ENCODE measurements at regions not wholly inside any gene's neighbourhood (a gene's known extent, or its start where the extent isn't known, plus 50 kb on each side); places are given as distances from the start of the nearest gene placed in this dataset.

DNA sequence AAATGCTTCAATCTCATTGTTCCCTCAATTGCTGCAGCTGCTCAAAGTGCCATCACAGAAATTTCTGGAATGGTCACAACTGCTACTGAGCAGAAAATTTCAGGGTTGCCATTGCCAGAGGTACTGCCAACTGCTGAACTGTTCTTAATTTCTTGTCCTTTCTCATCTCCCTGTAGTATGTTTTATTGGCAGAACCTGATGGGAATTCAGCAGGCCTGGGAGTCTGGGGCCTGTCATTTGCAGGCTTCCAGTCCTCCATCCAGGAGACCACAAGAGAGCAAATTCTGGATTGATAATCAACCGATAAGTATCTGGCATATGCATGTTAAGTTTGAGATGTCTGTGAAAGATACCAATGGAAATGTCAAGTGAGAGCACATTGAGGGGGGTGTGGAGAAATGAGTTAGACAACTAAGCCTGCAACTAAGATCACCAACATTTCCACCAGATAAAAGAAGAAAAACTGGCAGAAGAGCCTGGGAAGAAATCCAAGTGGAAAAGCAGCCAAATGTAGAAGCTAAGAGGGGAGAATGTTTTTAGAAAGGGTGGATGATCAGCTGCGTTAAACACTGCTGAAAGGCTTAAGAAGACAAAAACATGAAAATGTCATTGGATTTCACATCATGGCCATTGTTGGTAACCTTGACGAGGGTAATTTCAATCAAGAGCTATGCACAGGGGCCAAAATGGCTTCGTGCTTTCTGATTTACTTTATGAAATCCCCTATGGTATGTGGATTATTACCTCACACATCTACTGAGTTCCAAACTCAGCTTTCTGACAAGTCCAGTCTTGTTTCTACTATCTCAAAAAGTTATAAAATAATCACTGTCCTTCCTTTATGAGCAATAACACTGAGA lies 648.1 kb downstream of the PLPP3 start:
- DNase-seq (ENCODE audit: low spot score) = no peak

DNA sequence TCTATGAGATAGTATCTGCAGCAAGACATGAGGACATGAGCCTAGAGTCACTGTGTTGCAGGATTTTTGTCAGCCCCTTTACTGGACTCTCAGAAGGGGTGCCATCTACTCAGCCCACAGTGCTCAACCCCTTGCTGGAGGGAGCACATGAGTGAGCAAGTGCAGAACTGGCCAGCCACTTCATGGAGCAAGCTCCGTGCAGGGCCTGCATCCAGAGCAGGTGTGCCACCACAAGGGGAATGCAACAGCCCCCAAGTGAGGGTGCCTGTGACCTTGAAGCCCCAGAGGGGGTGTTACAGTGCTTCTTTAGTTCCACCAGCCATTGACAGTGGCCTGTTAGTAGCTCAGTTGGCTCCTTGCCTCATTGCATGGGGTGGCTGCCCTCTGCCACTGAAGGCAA lies 649.7 kb downstream of the PLPP3 start:
- DNase-seq (ENCODE audit: low spot score) = no peak

GRCh38 chr1:55928576-55928975 lies 650.8 kb downstream of the PLPP3 start:
- DNase-seq (ENCODE audit: low spot score) = no peak

DNA sequence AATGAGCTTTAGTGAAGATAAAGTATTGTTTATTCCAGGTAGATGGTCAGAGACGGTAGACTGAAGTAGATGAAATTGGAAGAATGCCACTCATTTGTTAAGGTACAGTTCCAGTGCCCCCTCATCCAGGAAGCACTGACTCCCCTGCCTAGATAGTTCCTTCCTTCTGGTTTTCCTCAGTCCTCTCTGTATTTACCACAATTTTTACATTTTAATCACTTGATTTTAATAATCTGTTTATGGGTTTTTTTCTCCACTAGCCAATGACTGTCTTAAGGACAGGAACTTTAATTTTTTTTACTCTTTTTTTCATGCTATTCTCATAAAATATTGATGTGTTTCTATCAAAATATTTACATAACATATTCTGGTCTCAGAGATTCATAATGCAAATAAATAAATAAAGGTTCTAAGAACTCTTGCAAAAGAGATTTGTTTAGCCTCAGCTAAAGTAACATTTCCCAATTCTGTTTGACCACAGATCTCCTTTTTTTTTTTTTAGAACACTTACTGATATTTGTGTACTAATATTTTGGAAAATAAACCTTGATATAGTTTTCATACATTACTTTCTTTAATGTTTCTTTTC lies 651.6 kb downstream of the PLPP3 start:
- DNase-seq (ENCODE audit: low spot score) = no peak

- DNase-seq (ENCODE audit: low spot score) = no peak
These were observed 652.4 kb downstream of the PLPP3 start for GRCh38 chr1:55926906-55927471.

DNA sequence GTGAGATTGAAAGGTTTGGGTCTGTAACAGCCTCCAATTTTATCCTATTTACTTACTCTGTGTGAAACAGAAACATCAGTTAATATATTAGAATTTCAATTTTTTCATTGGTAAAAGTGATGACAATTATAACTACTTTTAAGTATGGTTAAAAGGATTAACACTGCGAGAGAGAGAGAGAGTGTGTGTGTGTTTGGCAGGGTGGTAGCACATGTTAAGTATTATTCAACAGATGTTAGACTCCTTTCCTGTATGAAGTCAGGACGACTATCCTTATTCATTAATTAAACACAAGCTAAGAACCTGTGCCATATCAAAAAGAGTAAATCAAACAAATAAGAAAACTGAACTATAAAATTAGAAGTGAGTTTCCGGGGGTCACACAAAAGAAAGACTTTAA lies 662.5 kb downstream of the PLPP3 start:
- no peak for DNase-seq (ENCODE audit: low spot score)

- no peak for DNase-seq (ENCODE audit: low spot score)
These were observed 662.9 kb downstream of the PLPP3 start for GRCh38 chr1:55916481-55916880.

- no peak for DNase-seq (ENCODE audit: low spot score)
These were observed 665.8 kb downstream of the PLPP3 start for GRCh38 chr1:55913565-55913964.

GRCh38 chr1:55912438-55912837 lies 666.9 kb downstream of the PLPP3 start:
- DNase-seq (ENCODE audit: low spot score) = no peak

DNA sequence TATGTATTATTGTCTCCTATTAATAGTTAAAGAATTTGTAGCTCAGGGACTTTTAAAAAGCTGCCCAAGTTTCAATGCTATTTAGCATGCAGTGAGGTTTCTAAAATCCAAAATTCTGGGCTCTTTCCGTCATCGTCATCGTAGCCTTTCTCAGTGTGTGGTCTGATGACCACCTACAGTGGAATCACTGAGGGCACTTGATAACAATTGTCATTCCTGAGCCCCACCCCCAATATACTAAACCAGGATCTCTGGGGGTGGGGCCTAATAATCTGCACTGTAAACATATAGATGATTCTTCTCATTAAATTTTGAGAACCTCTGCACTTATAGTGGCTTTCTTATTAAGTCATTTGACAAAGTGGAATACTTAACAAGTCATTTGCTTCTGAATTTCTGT lies 674.8 kb downstream of the PLPP3 start:
- DNase-seq (ENCODE audit: low spot score) = no peak

GRCh38 chr1:55898181-55898580 lies 681.2 kb downstream of the PLPP3 start:
- no peak for DNase-seq (ENCODE audit: low spot score)

DNA sequence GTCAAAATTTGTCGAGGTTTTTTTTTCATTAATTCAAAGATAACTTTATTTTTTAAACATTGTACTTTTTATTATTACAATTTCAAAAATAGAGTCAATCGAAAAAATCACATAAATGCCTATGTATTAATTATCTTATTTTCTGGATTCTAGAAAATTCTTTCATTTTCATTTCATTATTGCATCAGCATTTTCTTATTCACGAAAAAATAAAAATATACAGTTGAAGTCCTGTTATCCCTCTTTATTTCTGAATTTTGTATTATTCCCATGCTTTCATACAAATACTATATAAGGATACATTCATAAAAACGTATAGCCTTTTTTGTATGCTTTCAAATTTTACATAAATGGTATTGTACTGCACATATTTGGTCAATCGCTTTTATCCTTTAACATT lies 681.0 kb upstream of the USP24 start:
- no peak for DNase-seq (ENCODE audit: low spot score)

- DNase-seq (ENCODE audit: low spot score) = no peak
These were observed 679.4 kb upstream of the USP24 start for GRCh38 chr1:55894521-55894920.

DNA sequence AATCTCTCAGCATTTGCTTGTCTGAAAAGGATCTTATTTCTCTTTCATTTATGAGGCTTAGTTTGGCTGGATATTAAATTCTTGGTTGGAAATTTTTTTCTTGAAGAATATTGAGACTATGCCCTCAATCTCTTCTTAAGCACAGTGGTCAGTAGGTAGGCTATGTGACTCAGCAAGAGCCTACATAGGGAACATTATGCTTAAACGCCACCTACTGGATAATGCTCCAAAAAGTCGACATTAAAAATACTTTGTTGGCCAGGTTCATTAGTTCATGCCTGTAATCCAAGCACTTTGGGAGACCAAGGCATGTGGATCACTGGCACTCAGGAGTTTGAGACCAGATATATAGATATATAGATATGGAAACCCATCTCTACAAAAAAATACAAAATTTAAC lies 678.0 kb upstream of the USP24 start:
- no peak for DNase-seq (ENCODE audit: low spot score)

GRCh38 chr1:55888685-55889317 lies 673.6 kb upstream of the USP24 start:
- no peak for DNase-seq (ENCODE audit: low spot score)

- no peak for DNase-seq (ENCODE audit: low spot score)
These were observed 671.9 kb upstream of the USP24 start for GRCh38 chr1:55886856-55887712.

DNA sequence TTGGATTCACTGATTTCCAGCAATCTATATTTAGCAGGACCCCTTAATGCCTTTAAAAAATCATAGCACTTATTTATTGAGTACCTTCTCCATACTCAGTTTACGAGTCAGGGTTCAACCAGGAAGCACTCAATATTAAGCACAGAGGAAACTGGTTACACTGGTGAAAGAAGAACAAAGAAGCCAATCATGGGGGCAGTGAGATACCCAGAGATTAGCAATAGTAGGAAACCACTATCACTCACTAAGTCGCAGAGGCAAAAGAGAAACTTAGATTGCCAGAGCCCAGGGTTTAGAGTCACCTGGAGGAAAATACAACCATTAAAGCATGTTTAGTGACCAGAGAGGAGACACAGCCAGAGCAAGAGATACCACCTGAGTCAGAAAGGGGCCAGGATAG lies 670.5 kb upstream of the USP24 start:
- no peak for DNase-seq (ENCODE audit: low spot score)

- no peak for DNase-seq (ENCODE audit: low spot score)
These were observed 667.8 kb upstream of the USP24 start for GRCh38 chr1:55882931-55883330.

DNA sequence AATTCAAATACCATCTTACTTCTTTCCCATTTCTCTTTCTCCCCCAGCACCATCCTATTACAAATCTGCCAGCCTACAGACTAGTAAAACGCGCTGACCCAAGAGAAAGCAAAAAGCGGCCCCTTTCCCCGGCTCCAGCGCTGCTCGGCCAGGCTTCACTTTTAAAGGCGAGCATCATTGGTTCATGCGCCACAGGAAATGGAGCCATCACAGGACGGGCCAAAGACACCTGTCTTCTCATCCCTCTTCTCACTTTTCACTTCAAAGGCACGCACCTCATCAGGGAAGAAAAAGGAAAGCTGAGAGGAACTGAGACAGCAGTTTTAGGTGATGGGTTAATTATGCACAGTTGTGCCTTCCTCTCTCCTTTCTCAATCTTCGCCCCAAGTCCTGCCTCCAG lies 664.2 kb upstream of the USP24 start:
- DNase-seq (ENCODE audit: low spot score) = no peak

DNA sequence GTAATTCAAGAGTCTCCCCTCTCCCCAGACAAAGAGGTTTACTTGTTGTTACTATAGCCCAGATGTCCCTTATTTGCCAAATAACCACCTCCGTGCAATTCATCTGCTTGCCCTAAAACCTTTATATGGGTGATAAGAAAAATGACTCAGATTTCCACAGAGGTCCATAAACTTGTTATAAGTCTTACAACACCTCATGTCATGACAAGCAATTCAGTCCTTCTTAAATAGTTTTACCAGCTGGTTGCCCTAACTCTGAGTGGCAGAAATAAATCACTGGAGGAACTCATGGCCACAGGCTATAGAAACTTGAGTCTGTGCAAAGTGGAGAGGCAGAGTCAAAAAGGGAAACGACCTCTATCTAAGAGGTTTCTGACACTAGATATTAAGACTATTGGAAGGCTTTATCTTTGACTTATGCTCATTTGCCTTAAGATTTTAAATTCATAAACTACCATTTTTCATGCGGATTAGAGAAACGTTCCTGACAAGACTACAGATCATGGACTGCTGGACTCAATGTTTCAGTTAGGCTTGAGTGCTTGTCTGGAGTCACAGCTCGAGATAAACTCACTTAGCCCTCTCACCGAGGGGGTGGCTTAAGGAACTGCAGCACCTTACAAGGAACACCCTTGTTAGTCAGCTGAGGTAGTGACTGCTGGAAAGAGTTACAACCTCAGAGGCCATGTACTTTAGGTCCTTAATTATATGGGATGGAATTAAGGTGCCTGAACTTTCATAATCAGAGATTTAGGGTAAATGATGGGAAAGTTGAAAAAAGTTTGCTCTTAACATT lies 662.5 kb upstream of the USP24 start:
- no peak for DNase-seq (ENCODE audit: low spot score)

Measured in Ammon's horn (tissue), 1 donor.